Left lung (tissue), 4 donors: ENCODE measurements at regions not wholly inside any gene's neighbourhood (a gene's known extent, or its start where the extent isn't known, plus 50 kb on each side); places are given as distances from the start of the nearest gene placed in this dataset.
A peak's percentile ranks its signal among the peaks of the same experiment; 100 is the strongest.

ENCODE experiments used
- ATAC-seq: fragments of 200-7000 bp; cut with Tn5 transposase; one replicate; pipeline ENCODE4 v1.9.1; 2020; ENCODE audit warnings: moderate library complexity
- DNase-seq, 4 donors: peaks; one replicate each; pipeline ENCODE4 v3.0.0-alpha.2; 2013 to 2020
- H3K27ac ChIP-seq, 2 donors: fragments of 200-600 bp; sonication (generic) in 1 of 2; one replicate each; pipeline versions ENCODE4 v1.5.0 to v1.8.0; 2020 to 2021
- H3K27me3 ChIP-seq, 2 donors: fragments of 200-600 bp; sonication (generic) in 1 of 2; one replicate each; pipeline versions ENCODE4 v1.5.0 to v1.8.0; 2020 to 2021
- H3K36me3 ChIP-seq, 2 donors: fragments of 200-600 bp; sonication (generic) in 1 of 2; one replicate each; pipeline versions ENCODE4 v1.5.0 to v1.8.0; 2020 to 2021
- H3K4me1 ChIP-seq, 2 donors: fragments of 200-600 bp; one replicate each; pipeline ENCODE4 v1.8.0; 2021
- H3K4me3 ChIP-seq, 2 donors: fragments of 200-600 bp; sonication (generic) in 1 of 2; one replicate each; pipeline versions ENCODE4 v1.5.0 to v1.8.0; 2020 to 2021; ENCODE audit warnings: mild to moderate bottlenecking in 1 of 2
- H3K9me3 ChIP-seq, 2 donors: fragments of 200-600 bp; sonication (generic) in 1 of 2; one replicate each; pipeline versions ENCODE4 v1.5.0 to v1.8.0; 2020 to 2021
- intact Hi-C, 2 donors: fragments of 100-400 bp; cut with DNase I; formaldehyde crosslinking; loops; one replicate each; pipeline versions ENCODE4 v1.11.2 to v1.14.2; 2022
- TF ChIP-seq, protein P1 (sequence below), 2 donors: fragments of 200-600 bp; sonication (generic) in 1 of 2; IDR thresholded peaks; one replicate each; pipeline versions ENCODE4 v1.5.0 to v1.8.0; 2021; ENCODE audit warnings: antibody characterized with exemption in 2 of 2
- donor health status: DM: no; HTN: yes; CAD: no.
- donor health status: DM: no; HTN: no; CAD: no.

DNA sequence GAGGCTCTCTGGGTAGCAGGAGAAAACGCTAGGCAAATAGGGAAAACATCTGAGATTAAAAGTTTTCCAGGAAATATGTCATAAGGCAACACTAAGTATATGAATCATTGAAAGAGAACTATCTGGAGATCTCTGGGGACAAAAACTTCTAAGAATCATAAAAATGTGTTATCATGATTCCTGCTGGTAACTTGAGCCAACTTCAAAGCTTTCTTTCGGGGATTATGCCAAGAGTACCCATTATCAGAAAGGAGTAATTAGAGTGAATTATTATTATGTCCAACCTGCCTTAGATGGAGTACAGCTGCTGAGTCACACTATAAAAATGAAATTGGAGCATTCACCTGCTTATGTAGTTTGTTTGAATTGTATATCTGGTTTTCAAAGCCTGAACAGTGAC, 488.5 kb upstream of the SOX9 start:
- intact Hi-C loops = no loop called here
- Histone ChIP-seq H3K36me3 (no peaks in the 10 kb centered on the region), H3K4me3 (no peak overlapping the region), H3K4me1 (no peaks in the 10 kb centered on the region), H3K27me3 (no peaks in the 10 kb centered on the region), H3K9me3 (no peaks in the 10 kb centered on the region), H3K27ac (no peak overlapping the region)
- DNase-seq (peak in 2 of 4 donors; percentile 23 to 39), ATAC-seq (peak; percentile 69)
- TF ChIP-seq, protein P1, sequence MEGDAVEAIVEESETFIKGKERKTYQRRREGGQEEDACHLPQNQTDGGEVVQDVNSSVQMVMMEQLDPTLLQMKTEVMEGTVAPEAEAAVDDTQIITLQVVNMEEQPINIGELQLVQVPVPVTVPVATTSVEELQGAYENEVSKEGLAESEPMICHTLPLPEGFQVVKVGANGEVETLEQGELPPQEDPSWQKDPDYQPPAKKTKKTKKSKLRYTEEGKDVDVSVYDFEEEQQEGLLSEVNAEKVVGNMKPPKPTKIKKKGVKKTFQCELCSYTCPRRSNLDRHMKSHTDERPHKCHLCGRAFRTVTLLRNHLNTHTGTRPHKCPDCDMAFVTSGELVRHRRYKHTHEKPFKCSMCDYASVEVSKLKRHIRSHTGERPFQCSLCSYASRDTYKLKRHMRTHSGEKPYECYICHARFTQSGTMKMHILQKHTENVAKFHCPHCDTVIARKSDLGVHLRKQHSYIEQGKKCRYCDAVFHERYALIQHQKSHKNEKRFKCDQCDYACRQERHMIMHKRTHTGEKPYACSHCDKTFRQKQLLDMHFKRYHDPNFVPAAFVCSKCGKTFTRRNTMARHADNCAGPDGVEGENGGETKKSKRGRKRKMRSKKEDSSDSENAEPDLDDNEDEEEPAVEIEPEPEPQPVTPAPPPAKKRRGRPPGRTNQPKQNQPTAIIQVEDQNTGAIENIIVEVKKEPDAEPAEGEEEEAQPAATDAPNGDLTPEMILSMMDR (IDR thresholded peaks at IDR 0.05) = no peak

DNA sequence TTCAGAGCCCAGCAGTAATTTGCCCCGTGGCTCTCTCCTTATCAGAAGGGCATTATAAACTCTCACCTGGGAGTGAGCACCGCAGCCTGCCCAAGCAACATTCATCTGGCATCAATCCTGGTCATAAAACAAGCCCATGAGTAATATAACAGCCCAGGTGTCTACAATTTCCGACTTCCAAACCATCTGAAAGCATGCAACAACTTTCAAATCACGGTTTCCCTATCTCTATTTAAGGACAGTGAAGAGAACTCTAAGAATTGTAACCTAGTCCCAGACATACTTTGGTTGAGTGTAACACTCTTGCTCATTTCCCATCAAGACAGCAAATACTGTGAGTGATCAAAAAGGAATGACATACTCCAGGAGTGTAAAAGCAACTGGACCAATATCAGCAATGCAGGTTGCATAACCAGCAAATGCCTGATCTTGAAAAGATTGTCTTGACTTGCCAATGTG, 487.4 kb upstream of the SOX9 start:
- no peaks in the 10 kb centered on the region for H3K4me1 ChIP-seq
- H3K27ac ChIP-seq = no peak overlapping the region
- no peaks in the 10 kb centered on the region for H3K36me3 ChIP-seq
- no peak for DNase-seq
- peak; percentile 88 for ATAC-seq
- H3K9me3 ChIP-seq = no peaks in the 10 kb centered on the region
- TF ChIP-seq, protein P1 (IDR thresholded peaks at IDR 0.05) = no peak
- no peak overlapping the region for H3K4me3 ChIP-seq
- intact Hi-C loops = no loop called here
- H3K27me3 ChIP-seq = no peaks in the 10 kb centered on the region

DNA sequence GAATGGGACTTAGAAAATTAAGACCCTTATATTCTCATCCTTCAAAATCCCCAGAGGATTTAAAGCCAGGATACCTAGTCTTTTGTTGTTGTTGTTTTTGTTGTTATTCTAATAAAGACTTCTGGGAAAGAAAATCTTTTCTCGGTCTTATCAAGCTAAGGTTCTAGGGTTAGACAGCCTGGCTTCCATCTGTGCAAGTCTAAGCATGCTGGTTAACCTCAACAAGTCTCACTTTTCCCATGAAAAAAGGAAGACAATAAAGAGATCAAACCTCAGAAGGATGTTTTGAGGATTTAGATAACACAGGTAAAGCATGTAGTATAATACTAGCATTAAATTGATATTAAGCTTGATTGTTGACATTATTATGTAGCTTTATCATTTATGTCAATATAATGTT, 486.4 kb upstream of the SOX9 start:
- intact Hi-C loops = no loop called here
- H3K27ac ChIP-seq = no peak overlapping the region
- TF ChIP-seq, protein P1 (IDR thresholded peaks at IDR 0.05) = no peak
- ATAC-seq (no peak), DNase-seq (no peak)
- no peak overlapping the region for H3K4me3 ChIP-seq
- no peaks in the 10 kb centered on the region for H3K9me3 ChIP-seq
- no peaks in the 10 kb centered on the region for H3K4me1 ChIP-seq
- H3K36me3 ChIP-seq = no peaks in the 10 kb centered on the region
- no peaks in the 10 kb centered on the region for H3K27me3 ChIP-seq

DNA sequence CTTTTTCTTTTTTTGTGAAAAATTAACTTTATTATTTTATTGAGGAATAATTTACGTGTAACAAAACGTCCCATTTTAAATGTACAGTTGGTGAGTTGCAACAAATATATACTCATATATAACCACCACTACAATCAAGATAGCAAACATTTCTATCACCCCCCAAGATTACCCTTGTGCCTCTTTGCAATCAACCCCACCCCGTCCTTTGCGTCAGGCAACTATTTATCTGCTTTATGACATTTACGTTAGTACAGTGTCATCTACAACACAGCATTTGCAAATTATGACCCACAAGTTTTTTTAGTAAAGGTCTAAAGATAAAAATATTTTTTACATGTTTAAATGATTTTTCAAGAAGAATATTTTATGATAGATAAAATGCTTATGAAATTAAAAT, 485.6 kb upstream of the SOX9 start:
- no peaks in the 10 kb centered on the region for H3K4me1 ChIP-seq
- intact Hi-C loops = no loop called here
- no peaks in the 10 kb centered on the region for H3K9me3 ChIP-seq
- no peak for ATAC-seq
- H3K27me3 ChIP-seq = no peaks in the 10 kb centered on the region
- H3K36me3 ChIP-seq = no peaks in the 10 kb centered on the region
- H3K27ac ChIP-seq = no peak overlapping the region
- no peak overlapping the region for H3K4me3 ChIP-seq
- TF ChIP-seq, protein P1 (IDR thresholded peaks at IDR 0.05) = no peak
- no peak for DNase-seq

DNA sequence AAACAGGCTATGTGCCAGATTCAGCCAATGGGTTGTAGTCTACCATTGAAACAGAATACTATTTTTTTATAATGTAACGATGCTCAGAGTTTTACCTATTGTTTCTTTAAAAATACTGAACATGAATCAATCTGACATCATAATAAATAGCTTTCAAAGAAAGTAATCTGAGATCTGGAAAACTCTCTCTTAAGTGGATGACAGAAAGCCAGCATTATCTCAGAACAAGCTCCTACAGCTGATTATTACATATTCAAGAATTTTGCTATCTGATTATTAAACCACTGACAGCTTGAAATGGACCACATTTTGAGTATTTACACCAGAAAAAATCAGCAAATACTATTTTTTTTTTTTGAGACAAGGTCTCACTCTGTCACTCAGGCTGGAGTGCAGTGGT, 484.2 kb upstream of the SOX9 start:
- H3K27me3 ChIP-seq = no peaks in the 10 kb centered on the region
- no peak for DNase-seq
- H3K4me1 ChIP-seq = no peaks in the 10 kb centered on the region
- H3K36me3 ChIP-seq = no peaks in the 10 kb centered on the region
- H3K4me3 ChIP-seq = no peak overlapping the region
- H3K27ac ChIP-seq = no peak overlapping the region
- no peaks in the 10 kb centered on the region for H3K9me3 ChIP-seq
- intact Hi-C loops = no loop called here
- TF ChIP-seq, protein P1 (IDR thresholded peaks at IDR 0.05) = no peak
- ATAC-seq = no peak
